ENCODE measurements at regions not wholly inside any gene's neighbourhood (a gene's known extent, or its start where the extent isn't known, plus 50 kb on each side); places are given as distances from the start of the nearest gene placed in this dataset.

DNA sequence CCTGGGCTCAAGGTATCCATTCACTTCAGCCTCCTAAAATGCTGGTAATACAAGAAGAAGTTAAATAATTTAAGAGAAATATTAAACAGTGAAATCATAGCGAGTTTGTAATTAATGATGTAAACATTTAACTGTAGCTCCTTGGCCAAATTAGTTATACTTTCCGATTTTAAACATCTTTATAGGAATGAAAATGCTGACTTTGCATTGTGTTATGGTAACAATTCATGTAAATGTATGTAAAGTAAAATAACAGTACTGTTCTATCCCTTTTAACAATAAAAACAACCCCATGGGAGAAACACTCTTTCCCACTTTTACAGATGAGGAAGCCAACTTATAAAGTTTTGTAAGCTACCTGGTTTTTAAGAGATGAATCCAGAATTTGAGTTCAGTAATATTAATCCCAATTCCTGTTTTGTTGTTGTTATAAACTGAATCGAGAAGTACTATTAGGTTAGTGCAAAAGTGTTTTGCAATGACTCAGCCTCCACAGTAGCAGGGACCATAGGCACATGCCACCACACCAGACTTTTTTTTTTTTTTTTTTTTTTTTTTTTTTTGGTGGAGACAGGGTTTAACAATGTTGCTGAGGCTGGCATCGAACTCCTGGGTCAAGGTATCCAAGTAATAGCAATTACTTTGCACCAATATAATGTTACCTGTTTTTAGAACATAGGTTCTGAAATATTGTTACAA lies 1360.4 kb downstream of the BRINP3 start:
- Histone ChIP-seq H3K36me3 (ENCODE audit: insufficient read depth, low read length) (no peaks in the 10 kb centered on the region), H2AFZ (ENCODE audit: low read depth, low read length) (no peak overlapping the region)
- no peak for DNase-seq

DNA sequence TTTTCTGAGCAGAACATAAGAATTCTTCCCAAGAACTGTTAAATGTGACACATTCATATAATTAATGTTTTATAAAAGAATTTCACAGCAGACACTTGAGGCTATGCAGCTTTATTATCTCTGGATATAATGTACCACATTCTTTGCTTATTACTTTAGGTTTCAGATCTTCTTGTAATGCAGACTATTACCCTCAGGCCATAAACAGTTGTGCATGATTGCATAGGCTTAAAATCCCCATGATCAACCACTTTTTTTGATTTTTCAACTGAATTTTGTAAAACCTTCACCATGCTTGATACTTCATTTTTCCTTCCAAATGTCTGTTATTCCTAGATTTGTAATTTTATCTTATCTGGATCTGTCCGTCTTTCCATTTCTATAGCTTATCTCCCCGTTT lies 1355.7 kb downstream of the BRINP3 start:
- DNase-seq (no peak), ATAC-seq (ENCODE audit: insufficient read depth, low read depth) (no peak)
- H3K79me2 ChIP-seq (ENCODE audit: insufficient read depth, low read length), result no peaks in the 10 kb centered on the region
- no peaks in the 10 kb centered on the region for H3K4me1 ChIP-seq (ENCODE audit: insufficient read depth, low read length)
- no peaks in the 10 kb centered on the region for H4K20me1 ChIP-seq (ENCODE audit: insufficient read depth, low read length)
- H3K4me3 ChIP-seq (ENCODE audit: low read depth in 1 of 2, low read length in 2 of 2), result no peak overlapping the region
- H2AFZ ChIP-seq (ENCODE audit: low read depth, low read length), result no peak overlapping the region
- no peak overlapping the region for H3K27ac ChIP-seq (ENCODE audit: low read length)
- no peaks in the 10 kb centered on the region for H3K36me3 ChIP-seq (ENCODE audit: insufficient read depth, low read length)
- no peak overlapping the region for H3K9ac ChIP-seq (ENCODE audit: low read depth, low read length)
- H3K27me3 ChIP-seq (ENCODE audit: insufficient read depth, low read length, poor library complexity), result no peaks in the 10 kb centered on the region
- H3K4me2 ChIP-seq (ENCODE audit: insufficient read depth, low read length), result no peak overlapping the region
- H3K9me3 ChIP-seq (ENCODE audit: insufficient read depth, low read length, severe bottlenecking), result no peaks in the 10 kb centered on the region
- TF ChIP-seq CTCF (IDR thresholded peaks at IDR 0.05; ENCODE audit: borderline replicate concordance, extremely low read depth, low read length, poor library complexity, severe bottlenecking), result no peak
- no peak for TF ChIP-seq EZH2 (IDR thresholded peaks at IDR 0.05; ENCODE audit: borderline replicate concordance, low read depth, low read length, severe bottlenecking)

More for the DNA sequence above, 1360.4 kb downstream of the BRINP3 start:
- Histone ChIP-seq H3K4me2 (ENCODE audit: insufficient read depth, low read length) (no peak overlapping the region), H3K4me3 (ENCODE audit: low read depth in 1 of 2, low read length in 2 of 2) (no peak overlapping the region), H3K27ac (ENCODE audit: low read length) (no peak overlapping the region), H3K9ac (ENCODE audit: low read depth, low read length) (no peak overlapping the region), H3K79me2 (ENCODE audit: insufficient read depth, low read length) (no peaks in the 10 kb centered on the region), H3K9me3 (ENCODE audit: insufficient read depth, low read length, severe bottlenecking) (no peaks in the 10 kb centered on the region), H3K27me3 (ENCODE audit: insufficient read depth, low read length, poor library complexity) (no peaks in the 10 kb centered on the region), H4K20me1 (ENCODE audit: insufficient read depth, low read length) (no peaks in the 10 kb centered on the region), H3K4me1 (ENCODE audit: insufficient read depth, low read length) (no peaks in the 10 kb centered on the region)
- TF ChIP-seq EZH2 (IDR thresholded peaks at IDR 0.05; ENCODE audit: borderline replicate concordance, low read depth, low read length, severe bottlenecking), result no peak
- no peak for TF ChIP-seq CTCF (IDR thresholded peaks at IDR 0.05; ENCODE audit: borderline replicate concordance, extremely low read depth, low read length, poor library complexity, severe bottlenecking)
- no peak for ATAC-seq (ENCODE audit: insufficient read depth, low read depth)

GRCh38 chr1:189125694-189126093 lies 1352.0 kb downstream of the BRINP3 start:
- TF ChIP-seq CTCF (IDR thresholded peaks at IDR 0.05; ENCODE audit: borderline replicate concordance, extremely low read depth, low read length, poor library complexity, severe bottlenecking), result no peak
- no peak for TF ChIP-seq EZH2 (IDR thresholded peaks at IDR 0.05; ENCODE audit: borderline replicate concordance, low read depth, low read length, severe bottlenecking)
- Histone ChIP-seq H3K9me3 (ENCODE audit: insufficient read depth, low read length, severe bottlenecking) (no peaks in the 10 kb centered on the region), H2AFZ (ENCODE audit: low read depth, low read length) (no peak overlapping the region), H3K27me3 (ENCODE audit: insufficient read depth, low read length, poor library complexity) (no peaks in the 10 kb centered on the region), H3K9ac (ENCODE audit: low read depth, low read length) (no peak overlapping the region), H3K4me1 (ENCODE audit: insufficient read depth, low read length) (no peaks in the 10 kb centered on the region), H4K20me1 (ENCODE audit: insufficient read depth, low read length) (no peaks in the 10 kb centered on the region), H3K79me2 (ENCODE audit: insufficient read depth, low read length) (no peaks in the 10 kb centered on the region), H3K4me3 (ENCODE audit: low read depth in 1 of 2, low read length in 2 of 2) (no peak overlapping the region), H3K27ac (ENCODE audit: low read length) (no peak overlapping the region), H3K4me2 (ENCODE audit: insufficient read depth, low read length) (no peak overlapping the region), H3K36me3 (ENCODE audit: insufficient read depth, low read length) (no peaks in the 10 kb centered on the region)
- DNase-seq, result no peak
- ATAC-seq (ENCODE audit: insufficient read depth, low read depth), result no peak
